GM04504 (cell line): ENCODE measurements at regions not wholly inside any gene's neighbourhood (a gene's known extent, or its start where the extent isn't known, plus 50 kb on each side); places are given as distances from the start of the nearest gene placed in this dataset.

Experiments
- DNase-seq: peaks from one replicate; pipeline ENCODE4 v3.0.0-alpha.2; 2012; ENCODE audit warnings: low read depth

DNA sequence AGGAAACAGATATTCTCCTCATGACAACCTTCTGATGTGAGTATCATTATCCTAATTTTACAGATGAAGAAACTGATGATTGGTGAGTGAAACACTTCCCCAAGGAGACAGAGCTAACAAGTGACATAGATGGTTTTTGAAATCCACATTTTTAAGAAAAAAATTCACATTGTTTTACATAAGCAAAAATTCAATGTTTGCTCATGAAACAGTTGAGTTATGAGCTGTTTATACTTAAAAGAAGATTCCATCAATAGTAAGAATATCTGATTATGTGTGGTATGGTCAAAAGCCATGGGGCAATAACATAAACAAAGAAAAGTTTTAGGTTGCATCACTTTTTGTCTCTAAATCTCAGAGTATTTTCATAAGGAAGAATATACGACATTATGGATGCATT is 167.9 kb upstream of the PAPPA start:
- no peak for DNase-seq

DNA sequence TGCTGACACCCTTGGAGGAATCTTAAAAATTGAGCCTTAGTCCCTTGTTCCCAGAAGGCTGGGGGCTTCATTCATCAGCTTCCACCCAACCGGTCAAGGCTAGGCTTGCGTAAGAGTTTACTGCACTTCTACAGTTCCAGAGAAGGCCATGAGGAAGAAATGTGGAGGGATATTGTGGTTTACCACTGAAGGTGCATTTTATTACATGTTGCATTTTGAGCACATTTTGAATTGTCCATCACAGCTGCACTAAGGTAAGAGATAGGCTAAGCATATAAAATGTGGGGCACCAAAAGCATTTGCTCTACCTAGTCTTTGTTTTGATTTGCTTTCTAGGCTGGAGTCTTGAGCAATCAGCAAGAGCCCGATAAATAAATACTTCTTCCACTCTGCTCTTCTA is 167.1 kb upstream of the PAPPA start:
- DNase-seq = no peak

DNA sequence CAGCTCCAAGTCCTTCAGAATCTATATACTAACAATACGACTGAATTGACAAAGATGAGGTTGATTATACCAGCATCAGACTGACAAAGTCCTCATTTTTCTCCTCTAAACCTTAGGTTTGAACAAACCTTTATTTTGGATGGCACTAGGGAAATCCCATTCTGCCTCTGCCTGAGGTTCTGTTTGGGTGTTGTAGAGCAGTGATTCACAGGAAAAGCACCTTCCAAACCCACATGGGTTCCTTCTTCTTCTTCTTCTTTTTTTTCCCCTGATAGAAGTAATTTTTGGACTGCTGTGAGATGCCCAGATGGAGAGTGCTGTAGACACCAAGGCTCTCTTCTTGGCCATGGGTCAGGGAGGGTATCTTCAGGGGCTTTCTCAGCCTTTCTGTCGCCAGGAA is 164.9 kb upstream of the PAPPA start:
- no peak for DNase-seq

DNA sequence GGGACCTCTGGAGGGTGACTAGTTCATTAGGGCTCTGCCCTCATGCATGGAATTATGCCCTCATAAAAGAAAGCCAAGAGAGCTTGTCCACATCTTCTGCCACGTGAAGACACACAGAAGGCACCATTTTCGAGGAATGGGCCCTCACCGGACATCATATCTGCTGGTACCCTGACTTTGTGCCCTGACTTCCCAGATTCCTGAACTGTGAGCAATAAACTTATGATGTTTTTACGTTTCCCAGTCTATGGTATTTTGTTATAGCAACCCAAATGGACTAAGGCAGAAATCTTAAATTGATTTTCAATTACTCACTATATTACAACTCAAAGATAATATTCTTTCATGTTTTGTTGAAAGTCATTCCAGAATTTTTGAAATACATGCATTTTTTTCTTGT is 163.8 kb upstream of the PAPPA start:
- DNase-seq = no peak

DNA sequence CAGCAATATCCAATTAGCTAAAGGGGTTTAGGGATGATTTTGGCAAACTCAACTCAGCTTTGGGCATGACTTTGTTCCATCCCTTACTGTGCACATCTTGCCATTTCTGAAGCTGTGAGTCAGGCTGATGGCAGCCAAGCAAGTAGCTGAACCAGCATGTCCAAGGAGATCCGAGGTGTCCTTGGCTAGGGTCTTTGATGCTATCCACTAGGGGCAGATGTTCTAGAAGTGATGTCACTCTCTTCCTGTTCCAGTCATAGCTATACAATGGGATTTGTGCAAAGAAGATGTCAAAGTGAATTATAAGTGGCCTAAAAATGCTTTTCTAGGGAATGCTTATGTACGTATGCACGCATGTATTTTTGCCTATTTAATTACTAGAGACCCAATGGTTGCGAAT is 160.8 kb upstream of the PAPPA start:
- no peak for DNase-seq

DNA sequence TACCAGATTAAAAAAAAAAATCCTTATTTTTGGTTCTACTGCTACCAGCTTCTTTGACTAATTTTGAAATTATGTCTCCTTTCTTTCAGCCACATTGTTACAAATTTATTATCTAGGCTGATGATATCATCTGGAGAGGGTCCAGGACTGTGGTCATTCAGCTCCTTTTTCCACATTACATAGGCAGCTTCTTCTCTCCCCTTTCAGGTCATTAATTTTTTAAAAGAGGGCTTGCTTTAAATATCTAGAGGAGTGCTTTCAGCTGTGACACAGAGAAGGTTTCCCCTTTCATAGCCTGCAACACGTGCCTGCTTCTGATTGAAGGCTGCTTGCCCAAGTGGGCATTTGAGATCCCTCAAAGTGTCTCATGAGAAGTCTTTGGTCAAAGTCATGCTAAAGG is 155.7 kb upstream of the PAPPA start:
- DNase-seq = peak; percentile 88

DNA sequence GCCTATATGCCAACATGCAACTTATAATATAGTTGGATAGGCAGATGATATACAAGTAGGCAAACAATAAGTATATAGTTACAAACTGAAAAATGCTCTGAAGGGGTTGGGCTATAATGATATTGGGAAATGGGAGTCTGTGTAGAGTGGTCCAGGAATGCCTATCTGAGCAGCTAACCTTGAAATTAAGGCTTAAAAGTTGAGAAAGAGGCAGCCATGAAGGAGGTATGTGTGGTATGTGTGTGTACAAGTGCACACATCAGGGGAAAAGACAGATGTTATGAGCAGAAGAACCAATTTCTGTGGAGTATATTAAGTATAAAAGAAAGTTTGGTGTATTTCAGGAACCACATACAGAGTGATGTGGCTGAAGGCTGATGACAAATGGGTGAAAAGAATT is 154.9 kb upstream of the PAPPA start:
- DNase-seq = no peak

DNA sequence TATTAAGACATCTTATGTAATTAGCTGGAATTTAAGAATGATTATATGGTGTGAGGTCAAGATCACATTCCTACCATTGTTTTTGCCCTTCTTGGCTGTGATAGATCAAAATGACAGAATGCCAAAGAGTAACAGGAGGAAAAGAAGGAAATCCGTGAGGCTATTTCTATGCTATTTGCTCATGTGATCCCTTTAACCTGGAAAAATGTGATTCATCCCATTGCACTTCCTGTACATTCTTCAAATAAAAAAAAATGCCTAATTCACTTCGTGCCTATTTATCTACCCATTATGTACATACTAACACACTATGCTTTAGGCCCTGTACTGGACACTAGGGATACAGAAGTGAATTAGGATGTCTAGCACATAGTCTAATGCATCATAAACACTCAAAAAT is 154.1 kb upstream of the PAPPA start:
- DNase-seq = no peak

DNA sequence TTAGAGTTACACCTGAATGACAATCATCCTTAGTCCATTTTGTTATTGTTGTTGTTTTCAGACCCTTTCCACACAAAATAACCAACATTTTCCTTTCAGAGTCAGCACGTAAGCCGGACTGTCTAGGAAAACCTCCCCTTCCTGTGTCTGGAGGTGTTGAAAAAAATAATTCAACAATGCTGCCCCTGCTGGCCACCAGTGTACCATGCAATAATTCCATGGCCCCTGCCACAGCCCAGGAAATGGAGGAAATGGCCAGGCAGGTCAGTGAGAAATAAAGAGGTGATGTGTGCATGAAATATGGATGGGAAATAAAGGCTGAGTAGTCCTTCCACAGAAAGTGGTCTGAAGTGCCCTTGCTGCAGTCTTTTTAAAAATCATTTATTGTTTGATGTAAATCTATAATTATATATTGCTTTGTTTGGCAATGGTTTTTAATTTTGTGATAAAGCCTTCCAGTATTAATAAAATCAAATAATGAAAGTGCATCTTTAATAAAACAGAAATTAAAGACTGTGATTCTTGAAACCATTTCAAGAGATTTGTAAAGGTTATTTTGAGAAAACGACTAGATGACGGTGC is 152.8 kb upstream of the PAPPA start:
- DNase-seq = no peak

DNA sequence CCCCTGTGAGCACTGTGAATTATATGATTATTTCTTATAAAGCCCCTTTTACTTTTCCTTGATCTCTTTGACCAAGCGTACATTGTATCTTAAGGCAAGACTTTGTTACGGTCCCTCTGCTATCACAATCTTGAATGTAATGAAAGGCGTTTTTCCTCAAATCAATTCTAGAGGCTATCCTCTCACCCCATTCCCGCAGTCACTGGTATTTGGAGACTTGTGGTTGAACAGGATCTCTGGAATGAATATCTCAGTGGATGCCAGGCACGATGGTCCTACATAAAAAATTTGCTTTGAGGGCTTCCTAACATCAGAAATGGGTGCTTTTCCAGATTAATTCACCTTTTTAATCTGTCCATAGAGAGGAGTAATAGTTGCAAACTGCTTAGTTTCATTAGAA is 151.4 kb upstream of the PAPPA start:
- no peak for DNase-seq

DNA sequence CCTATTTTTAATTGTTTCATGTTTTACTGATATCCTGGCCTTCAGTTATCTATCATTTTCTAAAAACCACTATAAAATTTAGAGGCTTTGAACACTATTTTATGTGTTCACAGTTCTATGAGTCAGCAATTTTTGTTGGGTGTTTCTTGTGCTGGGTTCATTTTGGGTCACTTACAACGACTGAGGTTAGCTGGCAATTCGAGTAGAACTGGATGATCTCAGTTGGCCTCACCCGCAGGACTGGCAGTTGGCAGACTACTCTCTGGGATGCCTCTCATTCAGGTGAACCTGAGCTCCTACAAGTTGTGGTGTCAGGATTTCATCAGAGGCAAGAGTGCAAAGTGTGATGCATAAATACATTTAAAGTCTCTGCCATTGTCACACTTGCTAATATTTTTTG is 151.0 kb upstream of the PAPPA start:
- no peak for DNase-seq

DNA sequence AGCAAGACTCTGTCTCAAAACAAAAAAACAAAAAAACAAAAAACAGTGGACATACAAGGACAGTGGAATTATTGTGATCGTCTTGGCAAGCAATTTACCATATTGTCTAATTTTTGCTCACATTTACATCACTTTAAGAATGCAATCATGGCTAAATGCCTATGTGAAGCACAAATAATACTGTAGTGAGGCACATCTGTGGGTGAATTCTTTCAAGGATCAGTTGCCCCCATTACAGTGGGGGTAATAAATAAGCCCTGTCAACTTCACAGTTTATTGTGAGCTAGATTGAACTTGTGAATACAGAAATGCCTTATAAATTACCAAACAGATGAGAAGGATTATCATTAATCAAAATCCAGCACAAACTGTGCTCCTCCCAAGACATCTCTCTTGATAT is 150.2 kb upstream of the PAPPA start:
- peak; percentile 63 for DNase-seq

DNA sequence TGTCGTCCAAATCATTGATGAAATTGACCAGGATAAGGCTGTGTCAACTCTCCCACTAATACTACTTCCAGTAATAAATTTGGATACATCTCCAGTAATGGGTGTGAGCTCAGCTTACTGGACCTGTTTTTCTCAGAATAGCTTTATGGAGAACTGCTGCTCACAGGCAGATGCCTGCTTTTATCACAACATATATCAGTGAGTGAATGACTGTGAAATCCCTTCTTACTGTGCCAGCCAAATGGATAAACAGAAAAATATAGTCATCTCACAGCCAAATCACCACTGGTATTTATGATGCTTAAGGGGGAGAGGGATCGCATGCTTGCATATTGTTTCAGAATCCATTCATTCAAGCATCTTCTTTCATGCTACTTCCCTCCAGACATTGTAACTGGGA is 148.4 kb upstream of the PAPPA start:
- DNase-seq = no peak

DNA sequence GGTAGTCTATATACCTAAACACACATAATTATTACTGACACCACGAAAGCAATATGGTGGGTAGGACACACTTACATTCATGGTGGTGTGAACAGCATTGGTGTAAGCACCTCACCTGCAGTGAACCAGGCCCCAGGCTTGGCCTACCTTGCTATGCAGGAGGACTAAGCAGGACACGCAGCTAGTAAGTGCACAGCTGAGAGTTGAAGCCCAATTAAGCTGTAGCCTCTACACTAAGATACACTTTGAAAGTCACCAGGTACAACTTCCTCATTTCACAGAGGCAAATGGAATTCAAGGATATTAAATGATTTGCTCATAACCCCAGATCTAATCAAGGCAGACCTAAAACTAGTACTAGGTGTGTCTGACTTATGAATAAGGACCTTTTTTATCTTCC is 145.8 kb upstream of the PAPPA start:
- no peak for DNase-seq

DNA sequence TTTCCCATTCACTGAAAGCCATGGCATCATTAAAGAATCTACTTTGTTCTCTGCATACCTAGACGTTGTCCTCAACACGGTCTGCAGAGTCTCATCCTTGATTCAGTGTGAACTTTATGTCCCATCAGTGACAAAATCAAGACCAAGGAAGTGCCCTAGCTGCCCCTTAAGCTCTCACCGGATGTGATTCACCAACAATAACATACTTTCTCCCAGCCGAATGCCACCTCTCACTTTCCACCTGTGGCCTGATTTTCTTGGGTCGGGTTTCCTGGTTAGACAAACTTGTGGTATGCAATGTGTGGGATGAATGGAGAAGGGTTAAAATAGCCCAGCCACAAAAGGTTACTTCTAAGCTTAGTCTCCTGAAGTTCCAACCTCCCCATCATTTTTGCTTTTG is 145.3 kb upstream of the PAPPA start:
- no peak for DNase-seq

DNA sequence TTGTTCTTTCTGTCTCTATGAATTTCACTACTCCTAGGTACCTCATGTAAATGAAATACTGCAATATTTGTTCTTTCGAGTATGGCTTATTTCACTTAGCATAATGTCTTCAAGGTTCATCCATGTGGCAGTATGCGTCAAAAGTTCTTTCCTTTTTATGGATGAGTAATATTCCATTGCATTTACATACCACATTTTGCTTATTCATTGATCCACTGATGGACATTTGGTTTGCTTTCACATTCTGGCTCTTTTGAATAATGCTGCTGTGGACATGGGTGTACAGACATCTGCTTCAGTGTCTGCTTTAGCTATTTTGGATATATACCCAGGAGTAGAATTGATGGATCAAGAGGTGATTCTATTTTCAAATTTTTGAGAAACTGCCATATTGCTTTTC is 144.2 kb upstream of the PAPPA start:
- no peak for DNase-seq

DNA sequence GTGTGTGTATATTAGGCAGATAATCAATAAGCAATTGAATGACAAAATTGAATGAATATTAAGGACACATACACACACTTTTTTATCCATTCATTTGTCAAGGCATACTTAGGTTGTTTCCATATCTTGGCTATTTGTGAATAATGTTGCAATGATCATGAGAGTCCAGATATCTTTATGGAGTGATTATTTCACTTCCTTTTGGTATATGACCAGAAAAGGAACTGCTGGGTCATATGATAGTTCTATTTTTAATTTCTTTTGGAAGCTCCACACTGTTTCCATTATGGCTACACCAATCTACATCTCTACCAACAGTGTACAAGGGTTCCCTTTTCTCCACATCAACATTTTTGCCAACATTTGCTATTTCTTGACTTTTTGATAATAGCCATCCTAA is 137.7 kb upstream of the PAPPA start:
- DNase-seq = no peak

DNA sequence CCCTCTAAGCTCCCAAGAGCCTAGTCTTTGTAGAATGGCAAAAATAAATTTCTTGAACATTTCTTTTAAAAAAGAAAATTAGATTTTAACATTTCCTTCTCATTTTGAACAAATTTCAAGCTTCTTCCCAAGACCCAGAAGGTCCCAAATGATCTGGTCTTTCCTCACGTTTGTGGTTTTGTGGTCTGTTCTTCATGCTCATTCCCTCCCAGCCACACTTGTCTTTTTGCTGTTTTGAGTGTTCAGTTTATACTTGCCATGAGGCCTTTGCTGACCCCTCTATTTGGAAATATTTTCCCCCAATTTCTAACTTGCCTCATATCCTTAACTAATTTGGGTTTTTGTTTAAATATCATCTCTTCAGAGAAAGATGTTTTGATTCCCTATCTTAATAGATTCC is 133.4 kb upstream of the PAPPA start:
- no peak for DNase-seq

DNA sequence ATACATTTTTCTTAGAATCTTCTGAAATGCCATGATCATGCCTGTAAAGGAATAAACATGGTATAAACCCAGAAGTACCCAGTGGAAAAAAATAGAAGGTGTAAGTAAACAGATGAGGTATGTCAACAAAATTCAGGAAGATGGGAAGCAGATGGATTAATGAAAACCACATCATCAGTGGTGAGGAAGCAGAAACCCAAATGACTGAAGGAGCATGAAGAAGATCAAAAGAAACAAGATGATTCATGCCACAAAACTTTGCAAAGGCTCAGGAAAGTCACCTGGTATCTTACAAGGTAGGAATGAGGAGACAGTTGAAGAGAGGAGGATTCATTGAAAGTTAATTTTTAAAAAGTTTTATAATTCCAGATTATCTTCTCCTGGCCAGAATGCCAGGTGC is 132.8 kb upstream of the PAPPA start:
- DNase-seq = no peak

DNA sequence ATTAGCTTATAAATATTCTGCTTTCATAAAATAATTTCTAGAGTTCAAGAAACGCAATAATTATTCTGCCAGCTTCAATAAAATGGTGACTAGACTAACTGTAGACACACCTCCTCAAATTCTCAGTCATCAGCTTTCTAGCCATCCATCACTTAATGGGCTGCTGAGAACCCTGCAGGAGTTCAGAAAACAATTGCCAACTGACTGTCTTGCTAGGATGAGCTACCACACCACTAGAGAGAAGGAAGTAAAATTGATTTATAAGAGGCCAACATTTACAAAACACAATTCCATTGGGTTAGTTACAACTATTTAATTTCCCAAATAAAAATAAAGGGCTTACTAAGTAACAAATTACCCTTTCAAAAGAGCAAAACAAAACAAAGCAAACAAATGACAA is 126.5 kb upstream of the PAPPA start:
- peak; percentile 61 for DNase-seq

DNA sequence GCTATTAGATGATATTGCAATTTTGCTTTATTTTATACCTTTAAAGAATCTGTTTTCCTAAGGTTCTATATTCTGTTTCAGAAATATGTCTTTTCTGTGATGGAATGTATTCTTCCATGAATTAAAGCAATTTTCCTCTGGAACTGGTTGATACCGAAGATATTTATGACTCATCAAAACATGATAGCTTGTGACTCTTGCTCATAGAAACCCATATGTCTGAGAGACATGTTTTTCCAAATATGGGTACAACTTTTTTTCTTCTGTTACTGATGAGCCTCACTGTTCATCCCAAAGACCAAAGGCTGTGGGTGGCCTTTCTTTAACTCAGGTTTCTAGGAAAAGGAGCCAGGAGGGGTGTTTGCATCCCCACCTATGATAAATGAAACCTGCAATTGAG is 126.1 kb upstream of the PAPPA start:
- peak; percentile 60 for DNase-seq

DNA sequence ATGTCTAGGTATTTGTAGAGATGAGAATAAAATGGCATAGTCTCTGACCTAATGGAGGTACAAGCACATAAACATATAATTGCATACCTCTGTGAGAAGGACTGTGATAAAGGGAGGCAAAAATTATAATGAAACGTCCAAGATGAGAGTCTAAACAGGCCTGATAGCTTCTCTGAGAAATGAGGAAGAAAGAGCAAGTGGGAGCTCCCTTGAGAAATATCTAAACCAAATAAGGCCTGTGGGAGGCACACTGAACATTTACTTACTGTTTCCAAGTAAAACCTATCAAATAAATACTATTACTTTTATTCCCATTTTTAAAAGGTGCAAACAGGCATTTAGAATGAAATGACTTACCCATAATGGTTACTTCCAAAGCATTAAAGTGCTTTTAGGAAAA is 125.6 kb upstream of the PAPPA start:
- DNase-seq = no peak

DNA sequence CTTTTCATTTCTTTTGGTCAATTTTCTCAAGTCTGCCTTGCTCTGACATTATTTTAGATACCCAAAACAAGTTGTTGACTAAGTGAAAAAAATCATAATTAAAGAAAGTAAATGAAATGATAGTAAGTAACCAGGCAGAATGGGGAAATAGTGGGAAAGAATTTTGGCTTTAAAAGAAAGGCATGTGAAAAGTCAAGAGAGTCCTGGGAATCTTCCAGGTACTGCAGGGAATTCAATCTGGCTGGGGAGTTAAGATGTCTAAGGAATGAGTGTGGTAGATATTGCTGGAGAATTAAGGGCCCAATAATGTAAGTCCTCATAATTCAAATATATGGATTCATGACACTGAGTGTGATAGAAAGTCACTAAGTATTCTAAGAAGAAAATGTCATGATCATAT is 123.1 kb upstream of the PAPPA start:
- DNase-seq = peak; percentile 52

DNA sequence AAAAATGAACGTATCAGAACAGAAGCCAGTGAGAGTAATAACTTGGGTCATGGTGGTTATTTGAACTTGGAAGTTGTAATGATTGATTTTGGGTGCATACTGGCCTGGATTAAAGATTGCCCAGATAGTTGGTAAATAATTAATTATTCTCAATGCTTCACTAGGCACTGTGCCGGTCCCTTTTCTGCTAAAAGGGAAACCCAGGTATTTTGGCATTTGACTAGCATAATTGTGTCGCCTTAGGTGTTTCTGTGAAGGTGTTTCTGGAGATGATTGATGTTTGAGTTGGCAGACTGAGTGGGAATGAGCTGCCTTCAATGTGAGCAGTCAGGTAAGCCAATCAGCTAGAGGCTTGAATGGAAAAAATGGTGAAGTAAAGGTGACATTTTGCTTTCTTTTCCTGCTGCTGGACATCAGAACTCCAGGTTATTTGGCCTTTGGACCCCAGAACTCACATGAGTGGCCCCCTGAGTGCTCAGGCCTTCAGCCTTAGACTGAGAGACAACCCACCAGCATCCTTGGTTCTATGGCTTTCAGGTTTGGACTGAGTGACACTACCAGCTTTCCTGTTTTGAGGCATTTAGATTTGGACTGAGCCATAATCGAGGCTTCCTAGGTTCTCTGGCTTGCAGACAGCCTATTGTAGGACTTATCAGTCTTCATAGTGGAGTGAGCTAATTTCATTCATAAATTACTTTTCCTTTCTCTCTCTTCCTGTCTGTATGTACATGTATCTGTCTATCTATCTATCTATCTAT is 120.7 kb upstream of the PAPPA start:
- no peak for DNase-seq
